ENCODE measurements at regions not wholly inside any gene's neighbourhood (a gene's known extent, or its start where the extent isn't known, plus 50 kb on each side); places are given as distances from the start of the nearest gene placed in this dataset.

DNA sequence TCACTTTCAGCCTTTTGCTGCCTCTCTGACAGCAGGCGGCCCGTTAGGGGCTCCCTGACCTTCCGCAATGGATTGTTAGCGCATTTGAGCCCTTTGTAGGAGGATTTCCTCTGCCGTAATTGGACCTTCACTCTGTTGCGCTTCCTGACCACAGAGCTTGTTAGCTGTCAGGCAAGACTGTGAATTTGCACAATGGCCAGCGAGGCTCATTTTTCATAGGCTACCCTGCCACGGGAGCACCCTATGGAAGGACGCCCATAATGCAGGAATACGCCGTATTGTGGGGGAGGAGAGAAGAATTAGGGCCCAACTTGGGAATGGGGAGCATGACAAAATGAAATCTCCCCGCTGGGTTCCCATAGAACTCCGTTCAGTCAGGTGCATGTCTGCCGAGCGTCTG, 205.2 kb upstream of the NLRP1 start:
- no peak for DNase-seq

- no peak for DNase-seq
These were observed 208.8 kb upstream of the NLRP1 start for GRCh38 chr17:5793157-5793556.

DNA sequence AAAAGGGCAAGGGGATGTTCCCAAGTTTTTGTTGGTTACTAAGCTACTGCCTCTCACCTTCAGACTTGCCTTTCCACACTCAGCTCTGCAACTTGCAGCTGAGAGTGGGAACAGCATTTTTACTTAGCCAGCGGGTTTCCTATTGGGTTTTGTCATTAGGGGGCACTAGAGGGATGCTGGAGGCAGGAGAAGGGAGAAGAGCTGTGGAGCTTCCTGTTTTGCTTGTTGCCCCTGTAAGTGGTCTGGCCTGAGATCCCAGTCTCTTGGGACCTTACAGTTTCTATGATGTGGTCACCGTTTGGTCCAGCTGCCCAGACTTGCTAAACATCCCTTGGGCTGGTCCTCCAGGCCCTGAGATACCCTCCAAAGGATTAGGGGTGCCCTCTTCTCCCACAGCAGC, 209.6 kb upstream of the NLRP1 start:
- DNase-seq: no peak

DNA sequence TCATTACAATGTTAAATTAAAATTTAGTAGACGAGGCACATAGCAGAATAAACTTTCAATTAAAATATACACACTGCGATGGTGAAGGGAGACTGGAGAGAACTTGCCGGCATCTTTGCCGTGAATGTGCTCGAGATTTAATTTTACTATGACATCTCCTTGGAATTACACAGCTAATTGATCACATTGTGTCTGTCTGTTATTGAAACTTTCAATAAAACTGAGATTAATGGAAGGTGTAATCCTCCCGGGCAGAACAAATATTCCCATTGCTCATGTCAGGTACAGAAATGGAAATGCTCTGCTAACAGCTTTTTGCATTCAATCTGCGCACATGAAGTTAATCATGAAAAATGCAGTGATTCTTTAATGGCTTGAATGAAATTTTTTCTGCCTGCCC, 210.1 kb upstream of the NLRP1 start:
- DNase-seq: no peak

DNA sequence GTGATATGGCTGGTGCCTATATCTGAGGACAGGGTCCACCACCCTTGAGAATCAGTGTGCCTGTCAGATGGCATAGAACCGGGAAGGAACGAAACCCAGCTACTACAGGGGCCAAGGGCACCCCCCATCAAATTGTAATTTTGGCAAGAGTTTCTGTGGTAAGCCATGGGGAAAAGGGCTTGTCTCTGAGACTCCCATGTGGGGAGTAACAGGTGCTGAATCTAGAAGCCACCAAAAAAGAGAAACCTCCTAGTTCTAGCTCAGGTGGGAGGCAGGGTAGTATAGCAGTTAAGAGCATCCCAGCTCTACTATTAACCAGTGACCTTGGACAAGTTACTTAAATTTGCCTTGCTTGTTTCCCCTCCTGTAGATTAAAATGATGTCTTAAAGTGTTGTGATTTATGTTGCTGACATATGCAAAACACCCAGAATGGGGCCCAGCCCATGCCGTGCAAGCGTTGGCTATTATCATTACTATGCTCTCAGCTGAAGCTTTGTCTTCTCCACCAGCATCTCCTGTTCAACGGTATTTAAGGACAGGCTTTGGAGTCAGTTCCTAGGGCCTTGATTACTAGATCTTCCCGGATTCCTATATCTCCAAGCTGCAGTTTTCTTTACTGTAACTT, 210.7 kb upstream of the NLRP1 start:
- DNase-seq: no peak

DNA sequence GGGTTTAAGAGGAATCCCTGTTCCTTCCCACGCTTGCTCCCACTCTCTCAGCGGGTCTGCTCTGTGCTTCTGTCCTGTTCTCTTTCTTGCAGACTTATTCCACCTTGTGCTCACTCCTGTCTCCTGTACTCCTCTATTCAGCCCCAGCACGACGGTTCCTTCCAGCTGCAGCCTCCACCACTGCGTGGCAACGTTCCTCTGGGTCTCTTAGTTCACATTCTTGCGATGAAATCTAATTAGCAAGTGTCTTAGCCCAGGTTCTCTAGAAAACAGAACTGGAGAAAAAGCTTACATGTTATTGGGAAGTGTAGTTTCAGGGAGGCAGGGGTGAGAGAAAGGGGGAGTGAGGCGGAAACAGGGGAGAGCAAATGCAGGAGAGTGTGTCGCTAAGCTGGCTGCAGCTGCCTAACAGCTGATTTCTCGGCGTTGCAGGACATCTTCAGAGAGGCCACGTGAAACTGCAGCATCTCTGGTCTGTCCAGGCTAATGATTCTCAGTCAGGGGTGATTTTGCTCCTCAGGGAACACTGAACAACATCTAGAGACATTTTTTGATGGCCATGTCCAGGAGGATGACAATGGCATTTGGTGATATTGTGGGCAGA, 213.2 kb upstream of the NLRP1 start:
- no peak for DNase-seq

GRCh38 chr17:5798094-5798493, 213.8 kb upstream of the NLRP1 start:
- DNase-seq: no peak

- no peak for DNase-seq
These were observed 215.8 kb upstream of the NLRP1 start for GRCh38 chr17:5800131-5800530.

GRCh38 chr17:5800646-5801045, 216.3 kb upstream of the NLRP1 start:
- DNase-seq: no peak

- DNase-seq: no peak
These were observed 219.9 kb upstream of the NLRP1 start for GRCh38 chr17:5804251-5804650.

GRCh38 chr17:5809056-5809455, 224.7 kb upstream of the NLRP1 start:
- no peak for DNase-seq

DNA sequence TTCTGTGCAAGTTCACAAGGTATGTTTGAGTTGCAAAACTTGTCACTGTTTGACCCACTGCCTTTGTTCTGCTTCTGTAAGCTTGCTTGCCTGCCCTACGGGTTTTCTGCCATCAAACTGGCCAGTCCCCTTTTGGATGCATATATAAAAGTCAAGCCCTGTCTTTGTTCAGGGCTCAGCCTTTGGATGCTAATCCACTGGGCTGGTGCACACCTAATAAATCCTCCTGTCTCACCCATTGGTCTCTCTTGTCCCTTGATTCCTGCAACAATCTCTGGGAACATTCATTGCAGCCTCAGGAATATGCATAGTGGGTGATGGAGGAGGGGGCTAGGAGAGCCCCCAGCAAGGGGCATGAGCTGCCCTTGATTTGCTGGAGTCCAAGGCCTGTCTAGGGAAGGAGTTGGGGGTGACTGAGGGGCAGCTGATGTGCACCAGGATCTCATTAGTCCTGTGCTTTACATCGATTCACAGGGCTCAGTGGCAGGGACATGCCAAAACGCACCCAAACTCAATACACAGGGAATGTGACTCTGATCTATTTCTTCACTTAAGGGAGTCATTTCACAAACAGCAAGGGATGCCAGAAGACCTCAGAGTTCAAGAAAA, 225.4 kb upstream of the NLRP1 start:
- DNase-seq: no peak

DNA sequence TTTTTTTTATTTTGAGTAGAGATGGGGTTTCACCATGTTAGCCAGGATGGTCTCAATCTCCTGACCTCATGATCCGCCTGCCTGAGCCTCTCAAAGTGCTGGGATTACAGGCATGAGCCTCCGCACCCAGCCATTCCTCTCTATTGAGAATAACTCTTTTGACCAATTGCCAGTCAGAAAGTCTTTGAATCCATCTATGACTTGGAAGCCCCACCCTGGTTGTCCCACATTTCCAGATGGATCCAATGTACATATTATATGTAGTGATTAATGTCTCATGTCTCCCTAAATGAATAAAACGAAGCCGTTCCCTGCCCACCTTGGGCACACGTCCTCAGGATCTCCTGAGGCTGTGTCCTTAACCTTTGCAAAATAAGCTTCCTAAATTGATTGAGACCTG, 228.3 kb upstream of the NLRP1 start:
- DNase-seq: no peak

- no peak for DNase-seq
These were observed 229.0 kb upstream of the NLRP1 start for GRCh38 chr17:5813357-5813756.

DNA sequence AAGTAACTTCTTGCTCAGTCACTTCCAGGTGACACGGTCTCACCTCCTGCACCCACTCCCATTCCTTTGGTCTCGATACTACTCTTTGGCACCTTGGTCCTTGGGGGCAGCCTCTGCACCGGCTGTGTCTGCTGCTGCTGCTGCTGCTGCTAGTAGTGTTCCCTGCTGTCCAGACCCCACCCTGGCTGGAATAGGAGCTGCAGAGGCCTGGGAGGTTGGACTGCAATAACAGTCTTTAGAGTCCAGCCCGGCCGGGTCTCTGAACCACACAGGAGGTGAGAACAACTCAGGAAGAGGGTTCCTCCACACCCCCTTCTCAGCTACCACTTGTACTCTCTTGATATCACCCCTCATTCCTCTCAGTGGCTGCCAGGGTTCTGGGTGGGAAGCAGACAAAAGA, 231.1 kb upstream of the NLRP1 start:
- DNase-seq: no peak

DNA sequence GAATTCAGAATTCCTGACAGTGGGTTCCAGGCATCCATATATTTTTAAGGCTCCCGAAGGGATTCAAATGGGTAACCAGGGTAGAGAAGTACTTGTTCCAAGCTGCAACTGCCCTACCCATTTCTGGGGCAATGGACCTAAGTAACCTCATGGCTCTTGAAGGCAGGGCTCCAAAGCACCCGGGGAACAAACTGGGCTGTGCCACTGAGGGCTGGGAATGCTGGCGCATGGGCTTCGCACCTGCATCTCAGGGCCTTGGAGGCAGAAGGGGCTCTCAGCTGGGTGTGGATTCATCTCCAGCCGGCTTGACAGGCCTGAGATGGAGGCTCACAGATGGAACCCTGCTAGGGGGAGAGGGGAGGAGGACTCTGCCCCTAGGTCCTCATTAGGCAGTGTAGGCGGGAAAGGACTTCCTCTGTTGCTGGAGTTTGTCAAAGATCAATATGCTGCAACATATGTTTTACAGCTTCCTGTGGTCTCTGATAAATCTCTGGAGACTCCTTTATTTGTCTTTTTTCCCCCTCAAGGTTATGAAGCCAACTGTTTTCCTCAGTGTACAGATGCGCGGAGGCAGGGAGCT, 232.3 kb upstream of the NLRP1 start:
- no peak for DNase-seq

DNA sequence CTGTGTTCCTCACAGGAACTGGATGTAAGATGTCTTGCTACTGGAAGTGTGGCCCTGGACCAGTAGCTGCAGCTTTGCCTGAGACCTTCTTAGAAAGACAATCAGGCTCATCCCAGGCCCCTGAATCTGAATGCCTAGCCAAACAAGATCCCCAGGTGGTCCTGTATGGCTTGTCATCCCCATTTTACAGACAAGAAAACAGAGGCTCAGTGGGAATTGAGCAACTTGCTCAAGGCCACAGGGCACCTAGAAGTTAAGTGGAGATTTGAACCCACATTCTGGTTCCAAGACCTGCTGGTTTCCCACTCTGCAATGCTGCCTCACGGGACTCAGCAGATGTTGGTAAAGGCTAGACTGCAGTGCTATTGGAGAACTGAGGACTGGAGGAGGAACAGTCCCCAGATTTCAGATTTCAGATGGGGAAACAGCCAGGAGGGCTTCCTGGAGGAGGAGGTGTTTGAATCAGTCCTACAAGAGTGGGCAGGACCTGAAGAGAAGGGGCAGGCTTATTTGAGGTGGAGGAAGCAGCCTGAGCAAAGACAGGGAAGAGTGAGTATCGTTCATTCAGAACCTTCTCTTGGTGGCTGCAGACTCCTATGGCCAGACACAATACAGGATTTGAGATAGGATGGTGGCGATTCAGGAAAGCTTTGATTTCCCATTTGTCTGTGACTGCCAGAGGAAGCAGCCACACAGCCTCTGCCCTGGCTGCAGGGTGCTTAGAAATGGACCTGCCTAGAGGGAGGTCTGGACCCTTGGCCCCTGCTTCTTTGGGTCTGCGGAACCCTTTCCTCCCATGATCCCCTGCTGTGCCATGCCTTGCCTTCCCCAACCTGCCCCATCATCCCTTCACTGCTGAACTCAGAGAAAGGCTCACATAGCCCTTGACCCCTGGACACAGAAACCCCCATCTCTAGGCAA, 233.4 kb upstream of the NLRP1 start:
- no peak for DNase-seq

- DNase-seq: no peak
These were observed 235.1 kb upstream of the NLRP1 start for GRCh38 chr17:5819396-5819795.

GRCh38 chr17:5819921-5820685, 235.8 kb upstream of the NLRP1 start:
- DNase-seq: no peak

GRCh38 chr17:5820721-5821456, 236.6 kb upstream of the NLRP1 start:
- DNase-seq: peak in 2 of 3 donors; percentile 2 to 7

GRCh38 chr17:5821803-5822202, 237.5 kb upstream of the NLRP1 start:
- DNase-seq: no peak

Data from suppressor macrophage treated with lipopolysaccharide for 1 hour (primary cell).